ENCODE measurements at regions not wholly inside any gene's neighbourhood (a gene's known extent, or its start where the extent isn't known, plus 50 kb on each side); places are given as distances from the start of the nearest gene placed in this dataset.

DNA sequence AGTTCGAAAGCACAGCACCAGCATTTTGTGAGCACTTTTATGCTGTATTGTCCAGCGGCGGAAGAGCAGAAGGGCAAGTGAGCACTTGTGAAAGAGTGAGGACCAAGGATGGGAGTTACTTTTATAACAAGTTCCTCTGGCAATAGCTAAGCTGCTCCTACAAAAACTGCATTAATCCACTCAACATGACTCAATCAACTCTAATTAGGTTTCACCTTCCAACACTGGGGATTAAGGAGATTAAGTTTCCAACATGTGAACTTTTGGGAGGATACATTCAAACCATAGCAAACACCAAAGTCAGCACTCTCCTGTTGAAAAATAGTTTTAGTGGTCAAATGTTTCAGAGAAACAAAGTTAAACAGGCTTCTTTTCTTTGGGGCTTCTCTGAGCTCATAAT lies 844.5 kb downstream of the REEP3 start:
- TF ChIP-seq, protein P1, sequence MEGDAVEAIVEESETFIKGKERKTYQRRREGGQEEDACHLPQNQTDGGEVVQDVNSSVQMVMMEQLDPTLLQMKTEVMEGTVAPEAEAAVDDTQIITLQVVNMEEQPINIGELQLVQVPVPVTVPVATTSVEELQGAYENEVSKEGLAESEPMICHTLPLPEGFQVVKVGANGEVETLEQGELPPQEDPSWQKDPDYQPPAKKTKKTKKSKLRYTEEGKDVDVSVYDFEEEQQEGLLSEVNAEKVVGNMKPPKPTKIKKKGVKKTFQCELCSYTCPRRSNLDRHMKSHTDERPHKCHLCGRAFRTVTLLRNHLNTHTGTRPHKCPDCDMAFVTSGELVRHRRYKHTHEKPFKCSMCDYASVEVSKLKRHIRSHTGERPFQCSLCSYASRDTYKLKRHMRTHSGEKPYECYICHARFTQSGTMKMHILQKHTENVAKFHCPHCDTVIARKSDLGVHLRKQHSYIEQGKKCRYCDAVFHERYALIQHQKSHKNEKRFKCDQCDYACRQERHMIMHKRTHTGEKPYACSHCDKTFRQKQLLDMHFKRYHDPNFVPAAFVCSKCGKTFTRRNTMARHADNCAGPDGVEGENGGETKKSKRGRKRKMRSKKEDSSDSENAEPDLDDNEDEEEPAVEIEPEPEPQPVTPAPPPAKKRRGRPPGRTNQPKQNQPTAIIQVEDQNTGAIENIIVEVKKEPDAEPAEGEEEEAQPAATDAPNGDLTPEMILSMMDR (conservative IDR thresholded peaks at IDR 0.05; ENCODE audit: low read depth, low read length) = no peak
- no peak for TF ChIP-seq EZH2 (IDR thresholded peaks at IDR 0.05; ENCODE audit: borderline replicate concordance, low read depth, low read length, poor library complexity, severe bottlenecking)

Data from A673 (cell line).